ENCODE measurements at regions not wholly inside any gene's neighbourhood (a gene's known extent, or its start where the extent isn't known, plus 50 kb on each side); places are given as distances from the start of the nearest gene placed in this dataset.

- TF ChIP-seq YY1 (IDR thresholded peaks at IDR 0.05; ENCODE audit: insufficient read depth, insufficient read length) (no peak), ZNF274 (IDR thresholded peaks at IDR 0.05; ENCODE audit: low read depth, low read length) (no peak), SUZ12 (IDR thresholded peaks at IDR 0.05; ENCODE audit: extremely low read depth, insufficient read depth, insufficient read length) (no peak)
Measured at GRCh38 chr3:106083854-106084253, 215.0 kb upstream of the CBLB start.
